NT2/D1 (cell line): ENCODE measurements at regions not wholly inside any gene's neighbourhood (a gene's known extent, or its start where the extent isn't known, plus 50 kb on each side); places are given as distances from the start of the nearest gene placed in this dataset.

Experiments
- SUZ12 ChIP-seq: IDR thresholded peaks from 2 replicates; pipeline ENCODE4 v1.6.1; 2011; ENCODE audit not compliant: insufficient read length, insufficient read depth; ENCODE audit errors: extremely low read depth
- YY1 ChIP-seq: IDR thresholded peaks from 2 replicates; pipeline ENCODE4 v1.6.1; 2011; ENCODE audit not compliant: insufficient read length, insufficient read depth
- ZNF274 ChIP-seq: IDR thresholded peaks from 2 replicates; pipeline ENCODE4 v1.6.1; 2011; ENCODE audit warnings: mild to moderate bottlenecking, low read depth, low read length

DNA sequence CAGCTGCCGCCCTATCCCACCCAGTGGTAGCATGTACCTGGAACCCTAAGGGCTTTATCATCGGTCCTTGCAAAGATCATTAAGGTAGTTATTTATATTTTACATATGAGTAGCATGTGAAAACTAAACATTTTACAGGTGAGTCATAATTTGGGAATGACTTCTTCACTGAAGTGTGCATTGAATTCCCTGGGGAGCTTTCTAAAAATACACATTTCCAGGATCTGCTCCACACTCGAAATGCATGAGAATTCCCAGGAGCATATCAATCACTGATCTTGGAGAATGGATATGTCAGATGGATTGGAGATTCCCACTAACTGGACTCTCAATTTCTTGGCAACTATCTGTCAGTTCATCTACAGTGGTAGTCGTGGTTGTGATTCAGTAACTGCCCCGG lies 717.5 kb downstream of the IRX1 start:
- no peak for TF ChIP-seq SUZ12
- TF ChIP-seq ZNF274 = no peak
- no peak for TF ChIP-seq YY1
